ENCODE measurements at regions not wholly inside any gene's neighbourhood (a gene's known extent, or its start where the extent isn't known, plus 50 kb on each side); places are given as distances from the start of the nearest gene placed in this dataset.
"Not testable (repeated sequence)": the region's sequence is repeated elsewhere in the genome, so short reads cannot be mapped to it uniquely, and the experiment has no call there.

- Histone ChIP-seq H3K9me3 (replicated peaks; ENCODE audit: control insufficient read depth, low read depth, low read length) (no peaks in the 10 kb centered on the region), H3K27me3 (ENCODE audit: control insufficient read depth, insufficient read depth, low read length) (peaks cover 6% of the 10 kb centered on the region), H3K4me1 (ENCODE audit: control insufficient read depth, insufficient read depth, low read length) (no peaks in the 10 kb centered on the region), H3K27ac (ENCODE audit: low read length) (no peak overlapping the region), H3K36me3 (ENCODE audit: control insufficient read depth, insufficient read depth, low read length) (no peaks in the 10 kb centered on the region), H3K4me3 (ENCODE audit: low read length) (no peak overlapping the region)
- no peak for DNase-seq
- WGBS (ENCODE audit: insufficient coverage): 89% methylated on average over 4 of the region's 4 CpGs
Measured at GRCh38 chr5:174483411-174483810, 241.0 kb upstream of the MSX2 start.

GRCh38 chr5:174489215-174489614 is 235.2 kb upstream of the MSX2 start:
- no peak for DNase-seq
- Histone ChIP-seq H3K4me1 (ENCODE audit: control insufficient read depth, insufficient read depth, low read length) (no peaks in the 10 kb centered on the region), H3K36me3 (ENCODE audit: control insufficient read depth, insufficient read depth, low read length) (no peaks in the 10 kb centered on the region), H3K4me3 (ENCODE audit: low read length) (no peak overlapping the region), H3K9me3 (replicated peaks; ENCODE audit: control insufficient read depth, low read depth, low read length) (no peaks in the 10 kb centered on the region), H3K27me3 (ENCODE audit: control insufficient read depth, insufficient read depth, low read length) (no peaks in the 10 kb centered on the region), H3K27ac (ENCODE audit: low read length) (no peak overlapping the region)
- WGBS (ENCODE audit: insufficient coverage): 60% methylated on average over 1 of the region's 3 CpGs

GRCh38 chr5:174489920-174490597 is 234.3 kb upstream of the MSX2 start:
- DNase-seq: no peak
- H3K27me3 ChIP-seq (ENCODE audit: control insufficient read depth, insufficient read depth, low read length): no peaks in the 10 kb centered on the region
- no peaks in the 10 kb centered on the region for H3K9me3 ChIP-seq (replicated peaks; ENCODE audit: control insufficient read depth, low read depth, low read length)
- no peak overlapping the region for H3K27ac ChIP-seq (ENCODE audit: low read length)
- H3K4me1 ChIP-seq (ENCODE audit: control insufficient read depth, insufficient read depth, low read length): no peaks in the 10 kb centered on the region
- WGBS (ENCODE audit: insufficient coverage): 71% methylated on average over 8 of the region's 9 CpGs
- H3K4me3 ChIP-seq (ENCODE audit: low read length): no peak overlapping the region
- no peaks in the 10 kb centered on the region for H3K36me3 ChIP-seq (ENCODE audit: control insufficient read depth, insufficient read depth, low read length)

- no peak for DNase-seq
- Histone ChIP-seq H3K4me3 (ENCODE audit: low read length) (no peak overlapping the region), H3K27ac (ENCODE audit: low read length) (no peak overlapping the region), H3K9me3 (replicated peaks; ENCODE audit: control insufficient read depth, low read depth, low read length) (no peaks in the 10 kb centered on the region), H3K36me3 (ENCODE audit: control insufficient read depth, insufficient read depth, low read length) (no peaks in the 10 kb centered on the region), H3K4me1 (ENCODE audit: control insufficient read depth, insufficient read depth, low read length) (no peaks in the 10 kb centered on the region), H3K27me3 (ENCODE audit: control insufficient read depth, insufficient read depth, low read length) (no peaks in the 10 kb centered on the region)
- WGBS (ENCODE audit: insufficient coverage): 72% methylated on average over 3 of the region's 4 CpGs
Measured at GRCh38 chr5:174490728-174491127, 233.7 kb upstream of the MSX2 start.

GRCh38 chr5:174491265-174491664 is 233.1 kb upstream of the MSX2 start:
- 72% methylated on average over 3 of the region's 5 CpGs for WGBS (ENCODE audit: insufficient coverage)
- H3K4me3 ChIP-seq (ENCODE audit: low read length): no peak overlapping the region
- H3K36me3 ChIP-seq (ENCODE audit: control insufficient read depth, insufficient read depth, low read length): no peaks in the 10 kb centered on the region
- no peaks in the 10 kb centered on the region for H3K27me3 ChIP-seq (ENCODE audit: control insufficient read depth, insufficient read depth, low read length)
- H3K9me3 ChIP-seq (replicated peaks; ENCODE audit: control insufficient read depth, low read depth, low read length): no peaks in the 10 kb centered on the region
- no peak overlapping the region for H3K27ac ChIP-seq (ENCODE audit: low read length)
- no peaks in the 10 kb centered on the region for H3K4me1 ChIP-seq (ENCODE audit: control insufficient read depth, insufficient read depth, low read length)
- no peak for DNase-seq

- no CpG with 5 or more reads among the region's 4 CpGs for WGBS (ENCODE audit: insufficient coverage)
- no peaks in the 10 kb centered on the region for H3K36me3 ChIP-seq (ENCODE audit: control insufficient read depth, insufficient read depth, low read length)
- no peak overlapping the region for H3K4me3 ChIP-seq (ENCODE audit: low read length)
- no peaks in the 10 kb centered on the region for H3K27me3 ChIP-seq (ENCODE audit: control insufficient read depth, insufficient read depth, low read length)
- no peak overlapping the region for H3K27ac ChIP-seq (ENCODE audit: low read length)
- H3K9me3 ChIP-seq (replicated peaks; ENCODE audit: control insufficient read depth, low read depth, low read length): no peaks in the 10 kb centered on the region
- H3K4me1 ChIP-seq (ENCODE audit: control insufficient read depth, insufficient read depth, low read length): no peaks in the 10 kb centered on the region
- DNase-seq: no peak
Measured at GRCh38 chr5:174491761-174492350, 232.5 kb upstream of the MSX2 start.

GRCh38 chr5:174493530-174493929 is 230.9 kb upstream of the MSX2 start:
- Histone ChIP-seq H3K4me1 (ENCODE audit: control insufficient read depth, insufficient read depth, low read length) (no peaks in the 10 kb centered on the region), H3K4me3 (ENCODE audit: low read length) (no peak overlapping the region), H3K36me3 (ENCODE audit: control insufficient read depth, insufficient read depth, low read length) (no peaks in the 10 kb centered on the region), H3K27me3 (ENCODE audit: control insufficient read depth, insufficient read depth, low read length) (no peaks in the 10 kb centered on the region), H3K9me3 (replicated peaks; ENCODE audit: control insufficient read depth, low read depth, low read length) (no peaks in the 10 kb centered on the region), H3K27ac (ENCODE audit: low read length) (no peak overlapping the region)
- WGBS (ENCODE audit: insufficient coverage): 58% methylated on average over 1 of the region's 7 CpGs
- DNase-seq: no peak

- H3K9me3 ChIP-seq (replicated peaks; ENCODE audit: control insufficient read depth, low read depth, low read length); H3K4me3 ChIP-seq (ENCODE audit: low read length); H3K27ac ChIP-seq (ENCODE audit: low read length); H3K36me3 ChIP-seq (ENCODE audit: control insufficient read depth, insufficient read depth, low read length); H3K27me3 ChIP-seq (ENCODE audit: control insufficient read depth, insufficient read depth, low read length); H3K4me1 ChIP-seq (ENCODE audit: control insufficient read depth, insufficient read depth, low read length); DNase-seq: not testable (repeated sequence)
- WGBS (ENCODE audit: insufficient coverage): 92% methylated on average over 2 of the region's 3 CpGs
Measured at GRCh38 chr5:174497939-174498338, 226.4 kb upstream of the MSX2 start.

- not testable (repeated sequence) for H3K9me3 ChIP-seq (replicated peaks; ENCODE audit: control insufficient read depth, low read depth, low read length); DNase-seq; H3K27ac ChIP-seq (ENCODE audit: low read length); H3K27me3 ChIP-seq (ENCODE audit: control insufficient read depth, insufficient read depth, low read length); H3K4me3 ChIP-seq (ENCODE audit: low read length); H3K4me1 ChIP-seq (ENCODE audit: control insufficient read depth, insufficient read depth, low read length); H3K36me3 ChIP-seq (ENCODE audit: control insufficient read depth, insufficient read depth, low read length)
- 88% methylated on average over 2 of the region's 4 CpGs for WGBS (ENCODE audit: insufficient coverage)
Measured at GRCh38 chr5:174498575-174498974, 225.8 kb upstream of the MSX2 start.

- Histone ChIP-seq H3K4me3 (ENCODE audit: low read length) (no peak overlapping the region), H3K36me3 (ENCODE audit: control insufficient read depth, insufficient read depth, low read length) (no peaks in the 10 kb centered on the region), H3K4me1 (ENCODE audit: control insufficient read depth, insufficient read depth, low read length) (no peaks in the 10 kb centered on the region), H3K27ac (ENCODE audit: low read length) (no peak overlapping the region), H3K9me3 (replicated peaks; ENCODE audit: control insufficient read depth, low read depth, low read length) (peaks cover 4% of the 10 kb centered on the region), H3K27me3 (ENCODE audit: control insufficient read depth, insufficient read depth, low read length) (no peaks in the 10 kb centered on the region)
- 40% methylated on average over 1 of the region's 5 CpGs for WGBS (ENCODE audit: insufficient coverage)
- no peak for DNase-seq
Measured at GRCh38 chr5:174500636-174501035, 223.7 kb upstream of the MSX2 start.
